ENCODE measurements at regions not wholly inside any gene's neighbourhood (a gene's known extent, or its start where the extent isn't known, plus 50 kb on each side); places are given as distances from the start of the nearest gene placed in this dataset.

- Histone ChIP-seq H3K36me3 (no peaks in the 10 kb centered on the region), H3K4me3 (no peak overlapping the region), H3K9me3 (peaks cover 0 to 6% (median 6%) of the 10 kb centered on the region in 3 donors), H3K4me1 (no peaks in the 10 kb centered on the region), H3K27me3 (no peaks in the 10 kb centered on the region), H3K27ac (no peak overlapping the region)
- intact Hi-C loops (cut with DNase I; ENCODE audit: low total_unique reads): no loop called here
- DNase-seq: no peak
- TF ChIP-seq, protein P1, sequence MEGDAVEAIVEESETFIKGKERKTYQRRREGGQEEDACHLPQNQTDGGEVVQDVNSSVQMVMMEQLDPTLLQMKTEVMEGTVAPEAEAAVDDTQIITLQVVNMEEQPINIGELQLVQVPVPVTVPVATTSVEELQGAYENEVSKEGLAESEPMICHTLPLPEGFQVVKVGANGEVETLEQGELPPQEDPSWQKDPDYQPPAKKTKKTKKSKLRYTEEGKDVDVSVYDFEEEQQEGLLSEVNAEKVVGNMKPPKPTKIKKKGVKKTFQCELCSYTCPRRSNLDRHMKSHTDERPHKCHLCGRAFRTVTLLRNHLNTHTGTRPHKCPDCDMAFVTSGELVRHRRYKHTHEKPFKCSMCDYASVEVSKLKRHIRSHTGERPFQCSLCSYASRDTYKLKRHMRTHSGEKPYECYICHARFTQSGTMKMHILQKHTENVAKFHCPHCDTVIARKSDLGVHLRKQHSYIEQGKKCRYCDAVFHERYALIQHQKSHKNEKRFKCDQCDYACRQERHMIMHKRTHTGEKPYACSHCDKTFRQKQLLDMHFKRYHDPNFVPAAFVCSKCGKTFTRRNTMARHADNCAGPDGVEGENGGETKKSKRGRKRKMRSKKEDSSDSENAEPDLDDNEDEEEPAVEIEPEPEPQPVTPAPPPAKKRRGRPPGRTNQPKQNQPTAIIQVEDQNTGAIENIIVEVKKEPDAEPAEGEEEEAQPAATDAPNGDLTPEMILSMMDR (IDR thresholded peaks at IDR 0.05): no peak
Observed at GRCh38 chr10:75347186-75347585, 54.4 kb downstream of the ZNF503 start.

DNA sequence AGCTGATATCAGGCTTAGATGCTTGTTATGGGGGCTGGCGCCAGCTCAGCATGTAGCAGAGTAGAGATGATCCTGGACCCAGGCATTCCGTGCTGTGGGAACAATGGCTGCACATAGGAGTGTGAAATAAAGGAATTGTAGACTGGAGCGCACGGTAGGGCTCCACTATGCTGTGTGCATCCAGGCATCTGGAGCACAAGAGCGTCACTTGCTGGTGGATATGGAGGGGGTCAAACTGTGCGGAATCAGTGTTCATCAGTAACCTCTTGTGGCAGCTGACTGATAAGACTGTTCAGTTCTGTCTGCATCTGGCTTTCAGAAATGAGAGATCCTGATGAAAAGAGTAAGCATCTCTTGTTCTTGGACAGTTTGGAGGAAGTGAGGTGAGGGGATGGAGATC lies 55.8 kb downstream of the ZNF503 start:
- Histone ChIP-seq H3K27ac (no peak overlapping the region), H3K36me3 (no peaks in the 10 kb centered on the region), H3K9me3 (peaks cover 0 to 6% (median 6%) of the 10 kb centered on the region in 3 donors), H3K27me3 (no peaks in the 10 kb centered on the region), H3K4me1 (no peaks in the 10 kb centered on the region), H3K4me3 (no peak overlapping the region)
- no peak for DNase-seq
- TF ChIP-seq, protein P1 (IDR thresholded peaks at IDR 0.05): no peak
- intact Hi-C loops (cut with DNase I; ENCODE audit: low total_unique reads): no loop called here

DNA sequence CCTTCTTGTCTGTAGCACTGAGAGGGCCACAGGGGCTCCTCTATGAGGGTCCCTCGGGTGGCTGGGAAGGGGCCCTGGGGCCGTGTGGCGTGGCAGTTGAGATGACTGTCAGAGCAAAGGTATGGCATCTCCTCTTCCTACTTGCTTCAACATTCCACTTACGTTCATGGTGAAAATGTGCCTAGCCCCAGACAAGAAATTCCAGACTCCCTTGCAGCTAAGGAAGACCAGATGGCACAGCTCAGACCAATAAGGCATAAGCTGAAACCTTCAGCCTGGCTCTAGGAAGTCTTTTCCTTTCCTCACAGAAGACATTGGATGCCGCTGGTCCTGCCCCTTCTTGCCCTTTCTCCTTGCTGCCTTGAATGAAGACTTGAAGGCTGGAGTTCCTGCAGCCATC lies 57.4 kb downstream of the ZNF503 start:
- Histone ChIP-seq H3K4me3 (no peak overlapping the region), H3K27me3 (no peaks in the 10 kb centered on the region), H3K9me3 (peaks cover 0 to 6% (median 6%) of the 10 kb centered on the region in 3 donors), H3K4me1 (no peaks in the 10 kb centered on the region), H3K36me3 (no peaks in the 10 kb centered on the region), H3K27ac (no peak overlapping the region)
- TF ChIP-seq, protein P1 (IDR thresholded peaks at IDR 0.05): no peak
- no peak for DNase-seq
- intact Hi-C loops (cut with DNase I; ENCODE audit: low total_unique reads): no loop called here

- Histone ChIP-seq H3K4me3 (no peak overlapping the region), H3K27ac (no peak overlapping the region), H3K36me3 (no peaks in the 10 kb centered on the region), H3K27me3 (no peaks in the 10 kb centered on the region), H3K4me1 (no peaks in the 10 kb centered on the region), H3K9me3 (peaks cover 0 to 6% (median 6%) of the 10 kb centered on the region in 3 donors)
- TF ChIP-seq, protein P1 (IDR thresholded peaks at IDR 0.05): no peak
- intact Hi-C loops (cut with DNase I; ENCODE audit: low total_unique reads): no loop called here
- no peak for DNase-seq
Observed at GRCh38 chr10:75342397-75342796, 59.2 kb downstream of the ZNF503 start.

DNA sequence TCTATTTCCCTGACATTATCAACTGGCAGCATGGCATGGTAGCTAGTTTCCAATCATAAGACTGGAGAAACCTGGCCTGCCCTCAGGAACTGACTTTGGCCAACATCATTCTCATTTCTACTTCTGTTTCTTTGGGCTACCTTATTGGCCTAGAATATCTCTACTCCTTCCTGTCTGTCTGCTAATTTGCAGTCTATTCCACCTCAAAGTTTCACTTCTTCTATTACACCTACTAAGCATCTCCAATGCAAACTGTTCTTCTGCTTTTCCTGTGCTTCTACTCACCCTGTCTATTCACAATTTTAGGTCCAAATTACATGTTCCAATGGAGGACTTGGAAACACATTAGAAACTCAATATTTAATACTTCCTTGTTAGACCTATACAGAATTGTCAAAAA lies 65.6 kb downstream of the ZNF503 start:
- intact Hi-C loops (cut with DNase I; ENCODE audit: low total_unique reads): no loop called here
- no peaks in the 10 kb centered on the region for H3K9me3 ChIP-seq
- no peaks in the 10 kb centered on the region for H3K27me3 ChIP-seq
- no peak overlapping the region for H3K4me3 ChIP-seq
- no peak for DNase-seq
- no peaks in the 10 kb centered on the region for H3K36me3 ChIP-seq
- TF ChIP-seq, protein P1 (IDR thresholded peaks at IDR 0.05): no peak
- no peaks in the 10 kb centered on the region for H3K4me1 ChIP-seq
- no peak overlapping the region for H3K27ac ChIP-seq

GRCh38 chr10:75335191-75335590 lies 66.4 kb downstream of the ZNF503 start:
- Histone ChIP-seq H3K4me1 (no peaks in the 10 kb centered on the region), H3K4me3 (no peak overlapping the region), H3K27ac (no peak overlapping the region), H3K9me3 (no peaks in the 10 kb centered on the region), H3K36me3 (no peaks in the 10 kb centered on the region), H3K27me3 (no peaks in the 10 kb centered on the region)
- intact Hi-C loops (cut with DNase I; ENCODE audit: low total_unique reads): no loop called here
- DNase-seq: no peak
- TF ChIP-seq, protein P1 (IDR thresholded peaks at IDR 0.05): no peak
